Panc1 (cell line): ENCODE measurements at regions not wholly inside any gene's neighbourhood (a gene's known extent, or its start where the extent isn't known, plus 50 kb on each side); places are given as distances from the start of the nearest gene placed in this dataset.

ENCODE experiments used
- CTCF ChIP-seq: fragments of 450-650 bp; IDR thresholded peaks from 2 replicates; pipeline ENCODE4 v1.5.1; 2017; ENCODE audit warnings: mild to moderate bottlenecking
- POLR2AphosphoS5 ChIP-seq: IDR thresholded peaks from 2 replicates; pipeline ENCODE4 v1.6.1; 2012; ENCODE audit warnings: mild to moderate bottlenecking, low read depth, low read length, moderate library complexity
- REST ChIP-seq, 2 experiments: IDR thresholded peaks; 2 replicates each; pipeline ENCODE4 v1.6.1; 2011 to 2012; ENCODE audit warnings: low read depth in 2 of 2, control low read depth in 1 of 2, low read length in 1 of 2, mild to moderate bottlenecking in 1 of 2, moderate library complexity in 1 of 2; ENCODE audit not compliant: insufficient read depth in 1 of 2
- SIN3A ChIP-seq: IDR thresholded peaks from 2 replicates; pipeline ENCODE4 v1.6.1; 2012; ENCODE audit warnings: low read depth, mild to moderate bottlenecking, low read length, moderate library complexity, borderline replicate concordance; ENCODE audit not compliant: insufficient read depth

GRCh38 chr12:88342251-88342806, 200.2 kb downstream of the TMTC3 start:
- TF ChIP-seq CTCF (no peak), SIN3A (no peak), REST (IDR thresholded peaks at IDR 0.05; ENCODE audit: insufficient read depth in 1 of 2, low read depth in 2 of 2, low read length in 1 of 2) (no peak), POLR2AphosphoS5 (no peak)
